Esophagus muscularis mucosa (tissue), 4 donors: ENCODE measurements at regions not wholly inside any gene's neighbourhood (a gene's known extent, or its start where the extent isn't known, plus 50 kb on each side); places are given as distances from the start of the nearest gene placed in this dataset.

Source experiments
- DNase-seq: peaks from one replicate; pipeline ENCODE4 v3.0.0-alpha.2; 2017; ENCODE audit errors: extremely low spot score
- H3K27ac ChIP-seq, 4 donors: fragments of 200-600 bp; sonication (generic); replicated peaks in 1 of 4; 1 replicate in 3 of 4; 2 replicates in 1 of 4; pipeline ENCODE4 v1.5.1; 2016 to 2019; ENCODE audit warnings: mild to moderate bottlenecking in 1 of 4
- H3K27me3 ChIP-seq, 4 donors: fragments of 200-600 bp; sonication (generic); one replicate each; pipeline versions ENCODE4 v1.5.1 to v1.6.0; 2016 to 2019
- H3K36me3 ChIP-seq, 4 donors: fragments of 200-600 bp; sonication (generic); one replicate each; pipeline ENCODE4 v1.5.1; 2016 to 2019
- H3K4me1 ChIP-seq, 4 donors: fragments of 200-600 bp; sonication (generic); one replicate each; pipeline ENCODE4 v1.5.1; 2016 to 2019
- H3K4me3 ChIP-seq, 4 donors: fragments of 200-600 bp; sonication (generic); 1 replicate in 2 of 4; 2 replicates in 2 of 4; pipeline ENCODE4 v1.5.1; 2016 to 2019; ENCODE audit warnings: mild to moderate bottlenecking in 4 of 4, moderate library complexity in 1 of 4
- H3K9me3 ChIP-seq, 4 donors: fragments of 200-600 bp; sonication (generic); 1 replicate in 3 of 4; 2 replicates in 1 of 4; pipeline ENCODE4 v1.5.1; 2016 to 2019
- CTCF ChIP-seq, 3 experiments: fragments of 200-600 bp in 2 of 3; fragments of 450-650 bp in 1 of 3; sonication (generic) in 2 of 3; IDR thresholded peaks; one replicate each; pipeline ENCODE4 v1.5.1; 2017 to 2019; ENCODE audit warnings: antibody characterized with exemption in 3 of 3, mild to moderate bottlenecking in 2 of 3, moderate library complexity in 1 of 3
- EP300 ChIP-seq: sonication (generic); formaldehyde crosslinking; IDR thresholded peaks from one replicate; pipeline ENCODE4 v1.6.1; 2017; ENCODE audit warnings: antibody characterized with exemption
- POLR2A ChIP-seq: fragments of 450-650 bp; IDR thresholded peaks from one replicate; pipeline ENCODE4 v1.6.1; 2017; ENCODE audit warnings: antibody characterized with exemption, moderate library complexity, mild to moderate bottlenecking, low read depth
- POLR2AphosphoS5 ChIP-seq, 2 donors: sonication (generic); formaldehyde crosslinking; IDR thresholded peaks; one replicate each; pipeline ENCODE4 v1.6.1; 2017; ENCODE audit warnings: antibody characterized with exemption in 2 of 2
- whole genome bisulfite sequencing: methylation state at CpG from one replicate; pipeline ENCODE4 v1.1.5; 2018; 5-methylcytosine and 5-hydroxymethylcytosine counted together
- intact Hi-C: fragments of 100-400 bp; cut with DNase I; formaldehyde crosslinking; loops from one replicate; pipeline ENCODE4 v1.15.1; 2023

DNA sequence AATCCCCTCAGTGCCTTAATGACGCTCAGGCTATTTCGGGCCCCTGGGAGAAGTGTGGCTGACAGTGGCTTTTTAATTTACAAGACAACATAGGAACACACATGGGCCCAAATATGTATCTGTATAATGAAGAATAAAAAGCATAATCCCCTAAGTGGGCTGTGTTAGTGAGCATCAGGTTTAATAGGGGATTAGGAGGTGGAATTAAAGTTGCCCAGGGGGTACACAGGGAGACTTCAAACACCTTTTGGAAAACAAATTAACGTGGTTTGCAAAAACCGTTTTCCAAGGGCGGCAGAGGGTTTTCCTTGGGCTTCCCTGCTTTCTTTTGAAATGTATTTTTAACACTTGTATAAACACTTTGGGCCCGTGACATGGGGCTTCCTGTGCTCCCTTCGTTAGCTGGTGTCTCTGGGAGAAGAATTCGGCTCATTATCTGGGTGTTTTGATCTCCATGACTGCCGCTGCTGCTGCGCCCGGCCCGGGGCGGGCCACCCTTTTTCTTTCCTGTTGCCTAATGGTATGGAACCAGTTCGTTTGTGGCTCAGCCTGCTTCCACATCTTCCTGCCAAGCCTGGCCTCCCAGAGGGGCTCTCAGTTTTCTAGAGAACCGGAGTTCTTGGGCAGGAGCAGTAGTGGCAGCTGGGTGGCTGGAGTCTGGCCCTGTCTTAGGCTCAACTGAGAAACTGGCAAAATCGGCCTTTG lies 173.0 kb downstream of the MACROH2A1 start:
- H3K36me3 ChIP-seq = no peaks in the 10 kb centered on the region
- H3K4me1 ChIP-seq = peaks cover 7 to 33% (median 27%) of the 10 kb centered on the region in 4 donors
- WGBS = 50% methylated on average over 14 of the region's 16 CpGs
- H3K27me3 ChIP-seq = no peaks in the 10 kb centered on the region
- no peaks in the 10 kb centered on the region for H3K9me3 ChIP-seq
- no peak for TF ChIP-seq POLR2A
- TF ChIP-seq EP300 = no peak
- TF ChIP-seq POLR2AphosphoS5 (IDR thresholded peaks at IDR 0.05) = no peak
- no peak for TF ChIP-seq CTCF (IDR thresholded peaks at IDR 0.05)
- no peak overlapping the region for H3K4me3 ChIP-seq
- no peak for DNase-seq
- H3K27ac ChIP-seq = no peak overlapping the region
- intact Hi-C loops = no loop called here

GRCh38 chr5:135223891-135224625 lies 175.0 kb downstream of the MACROH2A1 start:
- Histone ChIP-seq H3K36me3 (no peaks in the 10 kb centered on the region), H3K27ac (no peak overlapping the region), H3K27me3 (no peaks in the 10 kb centered on the region), H3K4me1 (peaks cover 0 to 14% (median 11%) of the 10 kb centered on the region in 4 donors), H3K9me3 (no peaks in the 10 kb centered on the region), H3K4me3 (no peak overlapping the region)
- 71% methylated on average over 5 of the region's 5 CpGs for WGBS
- DNase-seq = no peak
- intact Hi-C loops = no loop called here
- no peak for TF ChIP-seq CTCF (IDR thresholded peaks at IDR 0.05)
- no peak for TF ChIP-seq POLR2AphosphoS5 (IDR thresholded peaks at IDR 0.05)
- no peak for TF ChIP-seq EP300
- TF ChIP-seq POLR2A = no peak

DNA sequence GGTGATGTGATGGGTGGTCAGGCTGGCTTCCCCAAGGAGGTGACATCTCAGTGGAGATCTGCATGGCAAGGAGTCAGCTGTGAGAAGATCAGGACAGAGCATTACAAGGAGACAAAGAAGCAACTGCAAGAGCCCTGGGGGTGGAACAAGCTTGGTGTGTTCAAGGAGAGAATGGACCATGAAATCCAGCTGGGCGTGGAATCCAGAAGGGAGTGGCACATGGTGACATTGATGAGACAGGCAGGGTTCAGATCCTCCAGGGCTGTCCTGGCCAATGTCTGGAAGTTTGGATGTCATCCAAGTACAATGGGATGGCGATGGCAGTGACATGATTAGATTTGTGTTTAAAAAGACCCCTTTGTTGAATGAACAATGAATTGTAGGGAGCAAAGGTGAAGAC lies 175.6 kb downstream of the MACROH2A1 start:
- no peak for DNase-seq
- H3K4me3 ChIP-seq = no peak overlapping the region
- H3K36me3 ChIP-seq = no peaks in the 10 kb centered on the region
- intact Hi-C loops = no loop called here
- H3K27me3 ChIP-seq = no peaks in the 10 kb centered on the region
- peaks cover 0 to 14% (median 11%) of the 10 kb centered on the region in 4 donors for H3K4me1 ChIP-seq
- H3K27ac ChIP-seq = no peak overlapping the region
- 92% methylated on average over 2 of the region's 2 CpGs for whole genome bisulfite sequencing
- TF ChIP-seq POLR2AphosphoS5 (IDR thresholded peaks at IDR 0.05) = no peak
- TF ChIP-seq POLR2A = no peak
- no peak for TF ChIP-seq EP300
- TF ChIP-seq CTCF (IDR thresholded peaks at IDR 0.05) = no peak
- H3K9me3 ChIP-seq = no peaks in the 10 kb centered on the region

DNA sequence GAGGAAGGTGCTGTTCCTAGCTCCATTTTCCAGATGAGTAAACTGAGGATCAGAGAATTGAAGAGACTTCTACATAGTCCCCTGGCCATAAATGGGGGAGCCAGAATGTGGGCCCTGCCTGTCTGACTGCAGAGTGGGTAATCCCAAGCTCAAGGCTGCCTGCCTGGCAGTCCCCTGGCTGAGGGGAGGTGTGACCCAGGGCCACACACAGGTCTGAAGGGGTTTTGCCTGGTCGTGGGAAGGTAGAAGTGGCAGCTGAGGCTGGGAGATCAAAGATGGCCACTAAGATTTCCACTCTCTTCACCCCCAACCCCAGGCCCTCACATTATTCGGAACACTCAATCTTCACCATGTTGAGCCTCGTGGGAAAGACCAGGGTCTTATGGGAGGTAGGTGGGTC lies 176.3 kb downstream of the MACROH2A1 start:
- no peak for DNase-seq
- 92% methylated on average over 3 of the region's 3 CpGs for WGBS
- Histone ChIP-seq H3K36me3 (no peaks in the 10 kb centered on the region), H3K27ac (no peak overlapping the region), H3K9me3 (no peaks in the 10 kb centered on the region), H3K4me1 (peaks cover 0 to 14% (median 11%) of the 10 kb centered on the region in 4 donors), H3K27me3 (no peaks in the 10 kb centered on the region), H3K4me3 (no peak overlapping the region)
- TF ChIP-seq CTCF (IDR thresholded peaks at IDR 0.05) (no peak), POLR2AphosphoS5 (IDR thresholded peaks at IDR 0.05) (no peak), POLR2A (no peak), EP300 (no peak)
- intact Hi-C loops = no loop called here
